Mesodermal cell (in vitro differentiated cells): ENCODE measurements at regions not wholly inside any gene's neighbourhood (a gene's known extent, or its start where the extent isn't known, plus 50 kb on each side); places are given as distances from the start of the nearest gene placed in this dataset.

ENCODE experiments used
- H3K27ac ChIP-seq: 2 replicates; pipeline ENCODE4 v1.7.0; 2013; ENCODE audit warnings: mild to moderate bottlenecking, low read depth, low read length, moderate library complexity; ENCODE audit not compliant: severe bottlenecking
- H3K36me3 ChIP-seq: 2 replicates; pipeline ENCODE4 v1.7.1; 2013; ENCODE audit warnings: mild to moderate bottlenecking, low read length, moderate library complexity; ENCODE audit not compliant: control insufficient read depth, insufficient read depth
- H3K4me1 ChIP-seq: one replicate; pipeline ENCODE4 v1.7.1; 2013; ENCODE audit warnings: mild to moderate bottlenecking, low read length; ENCODE audit not compliant: insufficient read depth, control insufficient read depth, poor library complexity, severe bottlenecking
- H3K4me3 ChIP-seq: 2 replicates; pipeline ENCODE4 v1.7.0; 2013; ENCODE audit warnings: low read length, control low read depth, mild to moderate bottlenecking; ENCODE audit not compliant: insufficient read depth, poor library complexity, severe bottlenecking; ENCODE audit errors: extremely low read depth
- H3K9me3 ChIP-seq: 2 replicates; pipeline ENCODE4 v1.7.1; 2013; ENCODE audit warnings: mild to moderate bottlenecking, low read length, moderate library complexity; ENCODE audit not compliant: control insufficient read depth
- WGBS, 2 experiments: methylation state at CpG; one replicate each; pipeline ENCODE4 v1.1.5; 2013; ENCODE audit warnings: missing lambda C conversion rate in 2 of 2; ENCODE audit not compliant: insufficient coverage in 2 of 2; 5-methylcytosine and 5-hydroxymethylcytosine counted together

DNA sequence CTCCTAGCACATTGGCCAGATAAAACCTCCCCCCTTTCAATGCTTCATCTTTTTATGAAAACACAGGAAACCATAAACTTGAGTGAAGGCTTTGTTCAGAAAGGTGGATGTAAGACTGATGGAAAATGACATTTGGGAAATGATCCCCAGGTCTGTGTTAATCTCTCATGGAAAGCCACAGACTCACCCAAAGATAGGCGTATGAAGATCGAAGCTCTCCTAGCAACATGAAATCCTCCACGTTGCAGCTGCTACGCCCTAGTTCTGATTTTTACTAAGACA is 63.4 kb upstream of the PTGR2 start:
- no peaks in the 10 kb centered on the region for H3K36me3 ChIP-seq
- no peak overlapping the region for H3K27ac ChIP-seq
- no peak overlapping the region for H3K4me3 ChIP-seq
- 100% methylated on average over 2 of the region's 4 CpGs; no CpG with 5 or more reads in 1 of the 2 experiments for WGBS, 2 experiments
- peaks cover 37% of the 10 kb centered on the region for H3K4me1 ChIP-seq
- H3K9me3 ChIP-seq: no peaks in the 10 kb centered on the region

- 13 to 22% methylated on average over 11 to 12 of the region's 17 CpGs for WGBS, 2 experiments
- H3K36me3 ChIP-seq: no peaks in the 10 kb centered on the region
- peak overlapping the region; percentile 56 for H3K4me3 ChIP-seq
- no peaks in the 10 kb centered on the region for H3K9me3 ChIP-seq
- H3K27ac ChIP-seq: peak overlapping the region; percentile 97
- H3K4me1 ChIP-seq: peaks cover 43% of the 10 kb centered on the region
Measured at GRCh38 chr14:73787486-73788316, 63.9 kb upstream of the PTGR2 start.

GRCh38 chr14:73786636-73787485 is 64.8 kb upstream of the PTGR2 start:
- peaks cover 46% of the 10 kb centered on the region for H3K4me1 ChIP-seq
- peak overlapping the region; percentile 97 for H3K27ac ChIP-seq
- WGBS, 2 experiments: 0% methylated on average over 36 to 63 of the region's 105 CpGs
- H3K9me3 ChIP-seq: no peaks in the 10 kb centered on the region
- peak overlapping the region; percentile 56 for H3K4me3 ChIP-seq
- H3K36me3 ChIP-seq: peaks cover 5% of the 10 kb centered on the region

- peaks cover 46% of the 10 kb centered on the region for H3K4me1 ChIP-seq
- H3K27ac ChIP-seq: peak overlapping the region; percentile 97
- peak overlapping the region; percentile 56 for H3K4me3 ChIP-seq
Measured at GRCh38 chr14:73785834-73786635, 65.6 kb upstream of the PTGR2 start.

GRCh38 chr14:73785336-73785833 is 66.2 kb upstream of the PTGR2 start:
- Histone ChIP-seq H3K4me3 (peak overlapping the region; percentile 56), H3K4me1 (peaks cover 46% of the 10 kb centered on the region), H3K9me3 (no peaks in the 10 kb centered on the region), H3K27ac (peak overlapping the region; percentile 97), H3K36me3 (peaks cover 9% of the 10 kb centered on the region)
- 0 to 2% methylated on average over 4 to 5 of the region's 8 CpGs for WGBS, 2 experiments

More at GRCh38 chr14:73785834-73786635, 65.6 kb upstream of the PTGR2 start:
- WGBS, 2 experiments: 1% methylated on average over 24 of the region's 35 CpGs
- peaks cover 7% of the 10 kb centered on the region for H3K36me3 ChIP-seq
- H3K9me3 ChIP-seq: no peaks in the 10 kb centered on the region

DNA sequence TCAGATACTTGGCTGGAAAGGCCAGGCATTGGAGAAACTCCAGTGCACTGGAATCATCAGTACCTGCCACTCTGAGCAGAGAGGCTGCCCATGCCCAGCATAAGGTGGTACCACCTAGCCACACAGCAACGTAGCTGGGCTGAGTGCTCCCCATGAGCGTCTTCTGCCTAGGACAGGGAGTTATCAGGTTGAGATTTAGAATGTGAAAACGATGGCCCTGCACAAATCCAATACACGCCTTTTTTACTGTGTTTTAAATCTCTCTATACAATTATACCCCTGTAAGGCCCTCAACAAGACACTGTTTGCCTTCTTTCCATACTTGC is 66.7 kb upstream of the PTGR2 start:
- Histone ChIP-seq H3K9me3 (no peaks in the 10 kb centered on the region), H3K27ac (peak overlapping the region; percentile 97), H3K4me1 (peaks cover 44% of the 10 kb centered on the region), H3K36me3 (peaks cover 11% of the 10 kb centered on the region), H3K4me3 (peak overlapping the region; percentile 56)
- WGBS, 2 experiments: 87% methylated on average over 3 of the region's 4 CpGs; no CpG with 5 or more reads in 1 of the 2 experiments

DNA sequence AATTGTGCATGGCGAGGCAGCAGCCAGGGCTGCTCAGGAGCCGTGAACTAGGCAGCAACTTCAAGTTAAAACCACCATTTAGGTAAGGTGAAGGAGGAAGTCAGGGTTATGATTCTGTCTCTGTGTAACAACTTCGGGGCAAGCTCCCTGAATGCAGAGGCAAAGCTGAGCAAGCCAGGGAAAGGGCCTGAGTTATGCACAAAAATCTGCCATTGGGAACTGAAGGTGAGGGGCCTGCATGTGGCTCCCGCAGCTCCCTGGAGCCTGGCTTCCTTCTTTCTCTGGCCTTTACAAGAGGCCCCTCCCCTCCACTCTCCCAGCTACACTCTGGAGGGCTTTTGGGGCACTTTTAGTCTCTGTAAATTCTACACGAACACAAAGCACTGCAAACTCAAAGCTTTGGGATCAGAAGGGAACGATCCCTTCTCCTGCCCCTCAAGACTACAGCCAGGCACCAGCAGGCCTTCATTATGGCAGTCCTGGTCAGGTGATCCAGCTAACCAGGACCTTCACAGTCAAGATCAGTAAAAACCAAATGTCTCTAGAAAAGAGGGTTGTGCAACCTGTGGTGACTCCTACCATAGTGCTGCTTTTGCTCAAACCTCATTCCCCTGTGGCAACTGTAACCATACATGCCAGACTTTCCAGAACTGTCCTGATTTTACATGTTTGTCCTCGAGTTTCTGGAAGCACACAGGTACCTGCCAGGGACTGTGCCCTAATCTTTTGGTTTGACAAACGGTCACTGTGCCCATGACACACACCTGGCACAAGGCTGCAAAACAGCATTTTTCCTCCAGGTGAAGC is 67.2 kb upstream of the PTGR2 start:
- WGBS, 2 experiments: 69 to 70% methylated on average over 6 to 8 of the region's 8 CpGs

DNA sequence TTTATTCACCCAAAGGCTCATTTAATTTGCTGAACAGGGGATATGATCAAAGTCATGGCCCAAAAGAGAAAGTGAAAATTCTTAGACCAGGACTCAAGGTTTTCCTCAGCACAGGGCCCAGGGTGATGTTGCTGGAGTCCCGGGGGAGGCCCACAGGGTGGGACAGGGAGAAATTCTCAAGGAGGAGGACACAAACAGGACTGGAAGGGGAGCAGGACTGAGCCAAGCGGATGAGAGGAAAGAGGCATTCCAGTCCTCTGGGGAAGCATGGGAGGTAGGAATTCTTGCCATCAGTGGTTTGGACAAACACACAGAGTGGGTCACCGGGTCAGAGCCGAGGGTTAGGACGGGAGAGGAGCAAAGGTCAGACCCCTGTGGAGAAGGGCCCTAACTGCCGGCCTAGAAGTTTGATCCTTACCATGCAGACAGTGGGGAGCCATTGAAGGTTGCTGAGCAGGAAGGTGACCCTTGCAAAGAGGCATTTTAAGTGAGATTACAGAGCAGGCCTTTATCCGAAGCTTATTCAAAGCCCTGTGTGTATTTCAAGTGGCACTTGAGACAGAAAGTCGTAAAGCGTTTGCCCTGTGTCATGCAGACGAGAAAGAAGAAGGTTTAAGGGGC is 68.4 kb upstream of the PTGR2 start:
- WGBS, 2 experiments: 45 to 49% methylated on average over 9 to 10 of the region's 10 CpGs
- Histone ChIP-seq H3K9me3 (no peaks in the 10 kb centered on the region), H3K27ac (peak overlapping the region; percentile 97), H3K4me3 (no peak overlapping the region), H3K36me3 (peaks cover 11% of the 10 kb centered on the region), H3K4me1 (peaks cover 41% of the 10 kb centered on the region)

More for the DNA sequence above, 67.2 kb upstream of the PTGR2 start:
- no peak overlapping the region for H3K4me3 ChIP-seq
- no peaks in the 10 kb centered on the region for H3K9me3 ChIP-seq
- peaks cover 43% of the 10 kb centered on the region for H3K4me1 ChIP-seq
- H3K36me3 ChIP-seq: peaks cover 11% of the 10 kb centered on the region
- H3K27ac ChIP-seq: peak overlapping the region; percentile 97

DNA sequence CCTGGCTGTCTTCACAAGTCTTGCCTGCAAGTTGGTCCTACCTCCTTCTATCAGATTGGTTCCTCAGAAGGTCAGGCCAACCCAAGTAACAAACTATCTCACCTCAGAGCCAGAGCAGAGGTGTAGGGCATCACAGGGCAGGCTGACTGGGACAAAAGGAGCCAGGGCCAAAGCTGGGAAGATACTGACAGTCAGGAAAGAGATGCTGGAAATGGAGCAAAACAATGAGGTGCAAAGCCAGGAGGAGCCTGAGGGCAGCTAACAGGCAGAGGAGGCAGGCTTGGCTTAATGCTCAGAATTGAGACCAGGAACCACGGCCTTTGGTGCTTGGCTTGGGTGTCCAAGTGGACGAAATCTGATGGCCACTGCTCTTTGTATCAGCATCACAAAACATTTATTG is 68.4 kb upstream of the PNMA1 start:
- peaks cover 36% of the 10 kb centered on the region for H3K4me1 ChIP-seq
- H3K9me3 ChIP-seq: no peaks in the 10 kb centered on the region
- WGBS, 2 experiments: 83 to 87% methylated on average over 2 of the region's 2 CpGs
- H3K4me3 ChIP-seq: no peak overlapping the region
- peak overlapping the region; percentile 97 for H3K27ac ChIP-seq
- peaks cover 11% of the 10 kb centered on the region for H3K36me3 ChIP-seq
